ENCODE measurements at regions not wholly inside any gene's neighbourhood (a gene's known extent, or its start where the extent isn't known, plus 50 kb on each side); places are given as distances from the start of the nearest gene placed in this dataset.

- TF ChIP-seq CTCF (IDR thresholded peaks at IDR 0.05; ENCODE audit: extremely low read depth, insufficient read depth, missing control alignments), result no peak
- DNase-seq (ENCODE audit: low spot score), result no peak
- in situ Hi-C loops (cut with MboI; ENCODE audit: low pct_unique_long_range_greater_than_20kb, low sequenced_read_pairs, unreplicated experiment), result no loop called here
Measured at GRCh38 chr13:63195726-63196125, 1780.1 kb upstream of the PCDH20 start.

- in situ Hi-C loops (cut with MboI; ENCODE audit: low pct_unique_long_range_greater_than_20kb, low sequenced_read_pairs, unreplicated experiment), result no loop called here
- DNase-seq (ENCODE audit: low spot score), result no peak
- no peak for TF ChIP-seq CTCF (IDR thresholded peaks at IDR 0.05; ENCODE audit: extremely low read depth, insufficient read depth, missing control alignments)
Measured at GRCh38 chr13:63190742-63191141, 1775.1 kb upstream of the PCDH20 start.

- TF ChIP-seq CTCF (IDR thresholded peaks at IDR 0.05; ENCODE audit: extremely low read depth, insufficient read depth, missing control alignments), result no peak
- in situ Hi-C loops (cut with MboI; ENCODE audit: low pct_unique_long_range_greater_than_20kb, low sequenced_read_pairs, unreplicated experiment), result no loop called here
- DNase-seq (ENCODE audit: low spot score), result no peak
Measured at GRCh38 chr13:63190219-63190618, 1774.6 kb upstream of the PCDH20 start.

GRCh38 chr13:63189712-63190111, 1774.1 kb upstream of the PCDH20 start:
- TF ChIP-seq CTCF (IDR thresholded peaks at IDR 0.05; ENCODE audit: extremely low read depth, insufficient read depth, missing control alignments), result no peak
- no peak for DNase-seq (ENCODE audit: low spot score)
- in situ Hi-C loops (cut with MboI; ENCODE audit: low pct_unique_long_range_greater_than_20kb, low sequenced_read_pairs, unreplicated experiment), result no loop called here

- no peak for TF ChIP-seq CTCF (IDR thresholded peaks at IDR 0.05; ENCODE audit: extremely low read depth, insufficient read depth, missing control alignments)
- DNase-seq (ENCODE audit: low spot score), result no peak
- in situ Hi-C loops (cut with MboI; ENCODE audit: low pct_unique_long_range_greater_than_20kb, low sequenced_read_pairs, unreplicated experiment), result no loop called here
Measured at GRCh38 chr13:63184693-63185092, 1769.0 kb upstream of the PCDH20 start.

- TF ChIP-seq CTCF (IDR thresholded peaks at IDR 0.05; ENCODE audit: extremely low read depth, insufficient read depth, missing control alignments), result no peak
- in situ Hi-C loops (cut with MboI; ENCODE audit: low pct_unique_long_range_greater_than_20kb, low sequenced_read_pairs, unreplicated experiment), result no loop called here
- no peak for DNase-seq (ENCODE audit: low spot score)
Measured at GRCh38 chr13:63175536-63175935, 1759.9 kb upstream of the PCDH20 start.

All from GM13977 (cell line).